GM21786 (cell line): ENCODE measurements at regions not wholly inside any gene's neighbourhood (a gene's known extent, or its start where the extent isn't known, plus 50 kb on each side); places are given as distances from the start of the nearest gene placed in this dataset.

Experiments used
- ATAC-seq: cut with Tn5 transposase; IDR thresholded peaks from one replicate; pipeline ENCODE4 v1.9.1; 2021; ENCODE audit not compliant: unreplicated experiment

DNA sequence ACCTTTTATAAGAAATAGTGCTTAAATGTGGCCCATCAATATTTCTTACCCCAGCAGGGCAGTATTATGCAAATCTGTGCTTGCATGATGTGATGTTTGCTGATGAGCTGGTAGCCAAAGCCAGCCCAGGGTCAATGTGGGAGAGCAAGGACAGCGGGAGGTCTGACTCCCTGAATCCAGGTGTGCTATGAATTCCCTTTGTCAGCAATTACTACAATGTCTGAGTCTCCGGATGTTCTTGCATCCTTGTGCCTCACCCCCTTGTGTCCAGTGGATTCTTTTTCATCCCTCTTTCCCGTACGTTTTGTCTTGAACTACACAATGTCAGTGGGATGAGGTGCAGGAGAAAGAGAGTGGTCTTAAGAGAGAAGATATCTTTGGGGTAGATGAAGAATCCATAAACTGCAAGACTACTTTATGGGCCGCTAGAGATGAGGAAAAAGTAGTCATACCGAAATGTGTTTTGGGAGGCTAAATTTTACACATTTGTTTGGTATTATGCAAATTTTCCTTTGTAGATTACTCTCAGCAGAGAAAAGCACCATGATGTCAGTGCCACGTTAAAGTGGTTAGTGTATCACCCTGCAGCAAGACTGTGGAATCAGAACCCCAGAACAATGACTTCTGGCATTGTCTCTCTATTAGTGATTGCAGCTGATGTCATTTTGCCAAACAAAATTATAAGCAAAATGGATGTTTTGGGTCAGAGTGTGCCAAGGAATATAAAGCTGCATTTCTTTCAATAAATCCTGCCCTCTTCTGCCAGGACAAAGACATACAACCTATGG, 53.5 kb upstream of the TSHZ3 start:
- no peak for ATAC-seq

DNA sequence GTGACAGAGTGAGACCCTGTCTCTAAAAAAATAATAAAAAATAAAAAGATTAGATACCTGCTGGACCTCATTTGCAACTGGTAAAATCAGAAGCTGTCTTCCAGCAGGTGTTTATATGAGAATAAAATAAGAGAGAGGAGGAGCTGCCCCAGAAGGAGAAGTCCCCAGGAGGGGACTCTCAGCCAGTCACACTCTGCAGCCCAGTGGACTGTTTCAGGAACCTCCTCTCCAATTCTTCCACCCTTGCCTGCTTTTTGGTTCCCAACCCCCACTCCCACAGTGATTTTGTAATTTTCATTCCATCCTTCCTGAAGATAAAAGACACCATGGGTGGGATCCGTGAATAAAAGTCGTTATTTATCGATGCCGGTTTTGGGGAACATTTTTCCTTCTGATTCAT, 56.9 kb upstream of the TSHZ3 start:
- no peak for ATAC-seq

DNA sequence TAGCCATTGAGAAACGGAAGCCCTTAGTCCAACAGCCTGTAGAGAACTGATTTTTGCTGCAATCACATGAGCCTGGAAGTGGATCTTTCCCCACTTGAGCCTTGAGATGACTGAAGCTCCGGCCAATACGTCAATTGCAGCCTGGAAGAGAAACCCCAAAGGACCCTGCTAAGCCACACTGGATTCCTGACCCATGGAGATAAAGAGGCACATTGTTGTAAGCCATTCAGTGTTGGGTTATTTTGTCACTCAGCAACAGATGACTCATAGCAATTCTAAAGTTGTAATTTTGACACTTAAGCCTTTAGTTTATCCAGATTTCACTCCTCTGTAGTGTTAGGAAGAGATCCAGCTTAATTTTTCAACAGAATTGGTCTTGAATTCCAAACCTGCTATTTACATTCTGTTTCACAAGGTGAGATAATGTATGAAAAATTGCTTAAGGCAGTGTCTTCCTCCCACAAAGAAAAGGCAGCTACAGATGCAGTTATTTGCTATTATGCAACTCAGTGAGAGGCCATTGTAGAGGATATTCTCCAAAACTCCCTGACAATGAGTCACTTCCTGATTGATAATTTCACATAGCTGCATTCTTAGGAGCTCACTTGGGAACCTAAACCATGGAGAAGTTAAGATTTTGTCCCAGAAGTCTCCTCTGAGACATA, 59.4 kb upstream of the TSHZ3 start:
- no peak for ATAC-seq

DNA sequence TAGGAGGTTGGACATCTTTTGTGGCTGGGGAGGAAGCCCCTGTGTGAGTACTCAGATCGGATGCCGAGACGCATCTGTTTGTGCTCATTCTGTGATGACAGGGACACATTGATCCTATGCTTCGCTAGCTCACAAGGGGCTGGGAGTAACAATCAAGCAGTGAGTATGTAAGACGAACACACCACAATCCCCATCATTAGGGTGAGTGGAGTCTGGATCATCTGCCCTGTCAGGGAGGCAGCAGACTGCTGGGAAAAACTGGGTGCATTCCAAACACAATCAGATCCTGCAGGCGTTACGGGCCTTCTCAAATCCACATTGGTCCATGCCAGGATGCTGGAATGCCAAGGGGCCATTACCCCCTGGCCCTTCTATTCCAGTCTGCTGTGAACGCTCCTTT, 64.1 kb upstream of the TSHZ3 start:
- no peak for ATAC-seq

DNA sequence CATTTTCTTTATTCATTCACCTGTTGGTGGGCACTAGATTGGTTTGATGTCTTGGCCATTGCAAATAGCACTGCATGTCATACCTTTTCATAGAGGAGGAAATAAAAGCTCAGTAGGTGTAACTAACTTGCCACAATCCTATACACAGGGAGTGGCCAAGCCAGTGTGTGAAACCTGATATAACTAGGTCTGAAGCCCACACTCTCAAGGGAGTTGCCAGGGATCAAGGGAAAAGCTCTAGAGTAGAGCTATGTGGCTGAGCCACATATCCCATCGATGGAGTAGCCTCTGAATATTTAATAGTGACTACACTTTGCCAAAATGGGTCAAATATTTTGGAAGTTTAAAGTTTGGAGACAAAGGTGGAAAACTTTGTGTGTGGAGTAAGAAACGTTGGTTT, 66.1 kb upstream of the TSHZ3 start:
- no peak for ATAC-seq

DNA sequence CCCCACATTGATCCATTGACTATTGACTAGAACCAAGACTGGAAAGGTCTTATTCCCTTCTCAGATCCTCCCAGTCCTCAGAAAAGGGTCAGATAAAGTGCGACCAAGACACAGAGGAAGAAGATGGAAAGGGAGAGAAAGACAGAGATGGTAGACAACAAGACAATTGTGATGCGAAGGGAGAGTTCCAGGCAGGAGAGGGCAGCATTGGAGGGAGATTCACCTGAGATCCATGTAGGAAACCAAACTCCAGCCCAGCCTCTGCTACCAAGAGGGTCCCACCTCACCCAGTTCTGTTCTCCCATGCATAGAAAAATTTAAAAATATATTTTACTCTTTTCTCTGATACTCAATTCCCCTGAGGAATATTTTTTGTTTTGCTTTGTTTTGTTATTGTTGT, 67.3 kb upstream of the TSHZ3 start:
- no peak for ATAC-seq

DNA sequence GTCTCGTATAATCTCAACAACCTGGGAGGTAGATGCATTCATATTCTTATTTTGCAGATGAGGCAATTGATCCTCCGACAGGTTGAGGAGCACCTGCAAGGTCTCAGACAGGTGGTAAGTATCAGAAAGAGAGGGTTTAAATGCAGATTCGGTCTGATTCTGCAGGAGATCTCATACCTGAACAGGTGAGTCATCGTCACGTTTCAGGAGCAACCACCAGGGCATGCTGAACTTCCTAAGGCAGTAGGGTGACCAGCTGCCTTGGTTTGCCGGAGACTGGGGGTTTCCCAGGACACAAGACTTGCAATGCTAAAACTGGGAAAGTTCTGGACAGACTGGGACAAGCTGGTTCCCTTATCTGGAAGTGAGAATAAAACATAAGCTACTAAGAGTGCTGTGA, 68.8 kb upstream of the TSHZ3 start:
- no peak for ATAC-seq

DNA sequence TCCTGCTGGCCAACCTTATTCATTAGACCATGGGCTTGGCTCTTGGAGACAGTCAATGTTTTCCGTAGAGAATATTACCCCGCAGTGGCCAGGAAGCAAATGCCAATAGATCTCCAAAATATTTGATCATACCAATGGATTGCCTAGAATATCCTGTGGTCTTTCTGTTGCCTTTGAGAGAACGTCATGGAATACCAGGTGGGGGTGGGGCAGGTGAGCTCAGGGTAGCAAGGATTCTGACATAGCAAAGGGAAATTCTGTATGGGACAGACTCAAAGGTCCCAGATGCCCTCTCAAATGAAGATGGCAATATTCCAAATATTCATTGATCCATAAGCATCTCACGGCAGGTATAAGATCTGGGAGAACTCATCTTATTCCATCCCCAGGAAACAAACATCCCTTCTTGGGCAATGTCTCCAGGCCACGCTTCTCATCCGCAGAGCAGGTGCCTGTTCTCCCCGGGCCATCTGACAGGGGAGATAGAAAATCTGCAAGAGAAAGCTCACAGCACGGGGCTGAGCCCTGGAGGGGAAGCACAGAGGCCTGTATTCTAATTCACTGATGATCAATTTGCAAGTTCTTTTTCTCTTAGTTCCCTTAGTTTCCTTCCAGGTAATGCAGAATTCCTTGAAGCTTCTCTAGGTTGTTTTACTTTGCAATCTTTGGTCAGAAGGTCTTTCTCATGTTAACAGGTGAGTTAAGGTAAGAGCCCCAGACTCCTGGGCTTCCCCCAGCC, 69.6 kb upstream of the TSHZ3 start:
- no peak for ATAC-seq

DNA sequence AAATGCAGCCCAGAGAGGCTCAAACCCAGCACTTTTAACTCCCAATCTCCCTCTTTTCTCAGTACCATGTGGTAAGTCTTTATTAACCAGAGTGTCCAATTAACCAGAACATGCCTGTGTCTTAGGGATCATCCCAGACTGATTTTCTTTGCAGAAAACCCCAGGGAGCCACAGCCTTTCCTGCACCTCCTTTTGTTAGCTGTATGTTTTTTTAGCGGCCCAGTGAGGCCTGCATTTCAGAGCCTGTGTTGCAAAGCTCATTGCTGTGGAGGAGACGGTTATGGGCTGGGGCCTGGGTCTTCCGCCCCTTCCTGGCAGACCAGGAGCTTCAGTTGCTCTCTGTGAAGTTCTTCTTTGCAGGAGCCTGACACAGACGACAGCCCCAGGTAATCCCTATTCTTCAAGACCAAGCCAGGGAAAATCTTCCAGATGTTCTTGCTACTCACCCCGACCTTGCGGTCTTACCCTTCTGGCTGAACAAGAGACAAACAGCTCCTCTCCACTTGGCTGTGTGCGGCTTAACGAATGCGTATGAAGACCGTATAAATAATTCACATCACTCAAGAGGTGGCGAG, 70.7 kb upstream of the TSHZ3 start:
- ATAC-seq: no peak

DNA sequence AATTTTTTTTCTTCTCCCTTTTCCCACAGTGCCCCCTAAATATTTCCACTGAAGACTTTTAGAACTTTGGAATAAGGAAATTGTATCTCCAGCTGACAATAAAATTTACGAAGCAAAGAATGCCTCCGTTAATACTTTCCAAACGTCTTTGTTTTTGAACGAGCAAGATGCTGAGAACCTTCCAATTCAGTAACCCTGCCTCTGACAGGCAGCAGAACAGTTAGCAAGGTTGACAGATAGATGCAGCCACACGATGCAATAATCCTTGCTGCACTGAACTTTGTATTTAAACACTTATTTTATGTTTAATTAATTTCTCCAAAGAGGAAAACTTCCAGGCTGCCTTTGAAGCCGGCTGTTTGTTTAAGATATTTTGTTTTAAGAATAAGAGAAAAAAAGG, 71.8 kb upstream of the TSHZ3 start:
- ATAC-seq: no peak

DNA sequence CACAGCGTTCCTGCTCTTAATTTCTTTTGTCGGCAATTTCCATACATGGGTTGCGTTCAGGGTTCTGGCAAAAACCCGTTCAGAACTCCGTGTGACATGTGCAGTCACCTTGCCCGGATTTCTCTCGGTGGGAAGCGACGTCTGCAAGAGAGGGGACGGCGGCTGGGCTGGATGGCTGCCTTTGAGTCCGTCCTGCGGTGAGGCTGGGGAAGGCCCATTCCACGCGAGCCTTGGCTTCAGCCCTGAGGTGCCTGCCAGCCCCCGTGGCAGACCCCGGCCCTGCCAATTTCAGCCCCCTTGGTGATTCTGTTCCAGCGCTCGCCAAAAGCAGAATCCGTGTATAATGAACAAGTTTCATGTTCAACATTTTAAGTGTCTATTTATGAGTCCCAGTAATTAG, 72.6 kb upstream of the TSHZ3 start:
- no peak for ATAC-seq

DNA sequence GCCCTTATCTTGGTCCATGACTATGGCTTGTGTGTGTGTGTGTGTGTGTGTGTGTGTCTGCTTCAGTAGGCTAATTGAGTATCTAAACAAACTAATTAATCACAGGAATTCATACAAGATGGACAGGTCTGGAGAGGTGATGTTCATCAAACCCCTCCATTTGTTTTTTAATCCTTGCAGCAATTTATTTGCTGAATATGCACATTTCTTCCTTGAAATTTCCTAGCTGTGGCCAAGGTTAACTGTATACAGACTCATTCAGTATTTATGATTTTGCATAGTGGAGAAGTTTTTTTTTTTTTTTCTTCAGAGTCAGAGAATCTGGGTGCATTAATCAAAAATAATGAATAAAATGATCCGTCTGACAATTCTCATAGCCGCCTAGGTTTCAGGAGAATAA, 74.7 kb upstream of the TSHZ3 start:
- ATAC-seq: no peak

DNA sequence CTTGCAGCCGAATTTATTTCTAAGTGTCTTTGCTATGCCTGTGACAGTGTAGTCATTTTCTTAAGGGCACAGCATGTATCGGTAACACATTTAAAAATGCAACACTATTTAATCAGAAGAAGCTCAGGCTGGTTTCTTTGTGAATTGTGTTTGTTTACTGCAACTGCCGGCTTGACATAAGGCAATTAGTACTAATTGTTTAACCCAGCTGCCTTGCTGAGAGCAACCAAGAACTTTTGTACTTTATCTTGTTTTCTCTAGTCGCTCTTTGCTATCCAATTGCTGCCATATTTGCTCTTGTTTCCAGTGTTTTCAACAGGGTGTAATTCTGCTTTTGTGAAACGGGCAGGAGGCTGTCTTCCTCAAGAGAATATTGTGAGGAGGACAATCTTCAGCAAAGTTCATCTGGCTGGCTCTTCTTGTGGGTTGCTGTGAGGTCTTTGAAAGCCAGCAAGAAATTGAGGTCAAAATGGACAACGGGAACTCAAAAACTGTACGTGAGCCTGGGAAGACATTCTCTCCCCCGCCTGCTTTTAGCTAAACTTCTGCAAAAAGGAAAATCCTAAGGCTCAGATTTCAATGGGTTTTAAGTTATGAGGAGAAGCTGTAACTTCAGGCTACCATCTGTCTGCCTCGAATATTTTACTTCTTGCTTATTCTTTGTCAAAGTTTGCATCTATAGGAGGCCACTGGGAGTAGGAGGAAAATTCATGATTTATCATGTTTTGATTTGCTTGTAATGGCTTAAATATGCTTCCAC, 75.8 kb upstream of the TSHZ3 start:
- no peak for ATAC-seq

DNA sequence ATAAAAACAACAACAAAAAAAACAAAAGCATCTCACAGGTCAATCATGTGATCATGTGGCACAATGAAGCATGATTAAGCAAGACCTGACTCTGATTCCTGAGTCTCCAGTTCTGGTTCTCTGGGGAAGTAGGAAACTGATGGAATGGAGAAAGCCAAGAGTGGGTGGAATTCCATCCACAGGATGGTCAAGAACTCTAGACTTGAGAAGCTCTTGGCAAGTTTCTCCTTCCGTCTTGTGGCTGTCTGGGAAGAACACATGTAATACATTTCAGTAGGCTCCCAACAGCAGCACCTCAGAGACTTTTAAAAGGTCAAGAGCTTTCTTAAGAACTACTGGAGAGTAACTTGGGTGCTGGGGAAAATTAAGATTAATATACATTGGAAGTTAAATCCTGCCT, 78.6 kb upstream of the TSHZ3 start:
- ATAC-seq: no peak

DNA sequence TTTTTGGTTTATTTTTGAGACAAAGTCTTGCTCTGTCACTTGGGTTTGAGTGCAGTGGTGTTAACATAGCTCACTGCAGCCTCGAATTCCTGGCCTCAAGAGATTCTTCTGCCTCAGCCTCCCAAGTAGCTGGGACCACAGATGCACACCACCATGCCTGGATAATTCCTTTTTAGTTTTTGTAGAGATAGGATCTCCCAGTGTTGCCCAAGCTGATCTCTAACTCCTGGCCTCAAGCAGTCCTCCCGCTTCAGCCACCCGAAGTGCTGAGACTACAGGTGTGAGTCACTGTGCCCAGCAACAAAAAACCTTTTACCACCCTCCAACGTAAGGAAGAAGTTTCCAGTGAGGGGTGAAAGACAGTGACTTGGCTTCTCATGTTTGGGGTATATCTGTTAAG, 81.1 kb upstream of the TSHZ3 start:
- no peak for ATAC-seq

DNA sequence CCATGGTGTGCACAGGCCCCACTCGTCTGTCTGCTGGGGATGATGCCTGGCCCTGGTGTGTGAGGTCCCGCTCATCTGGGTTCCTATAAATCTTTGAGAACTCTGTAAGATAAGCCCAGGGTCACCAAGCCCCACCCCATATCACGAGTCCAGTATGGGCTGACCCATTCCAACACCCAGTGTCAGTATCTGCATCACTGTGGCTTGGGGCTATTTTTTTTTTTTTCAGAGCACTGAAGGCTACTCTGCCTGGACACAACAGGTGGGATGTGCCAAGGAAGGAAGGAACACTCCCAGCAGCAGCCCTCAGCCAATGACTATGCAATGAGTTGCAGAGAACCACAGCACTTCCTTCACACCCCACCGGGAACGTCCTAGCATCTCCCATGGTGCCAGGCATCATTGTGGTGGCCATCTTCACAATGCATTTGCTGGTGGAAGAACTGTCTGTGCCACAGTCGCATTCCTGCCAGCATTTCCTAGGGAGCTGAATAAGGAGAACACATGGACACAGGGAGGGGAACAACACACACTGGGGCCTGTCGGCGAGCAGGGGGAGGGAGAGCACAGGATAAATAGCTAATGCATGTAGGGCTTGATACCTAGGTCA, 83.1 kb upstream of the TSHZ3 start:
- ATAC-seq: no peak

DNA sequence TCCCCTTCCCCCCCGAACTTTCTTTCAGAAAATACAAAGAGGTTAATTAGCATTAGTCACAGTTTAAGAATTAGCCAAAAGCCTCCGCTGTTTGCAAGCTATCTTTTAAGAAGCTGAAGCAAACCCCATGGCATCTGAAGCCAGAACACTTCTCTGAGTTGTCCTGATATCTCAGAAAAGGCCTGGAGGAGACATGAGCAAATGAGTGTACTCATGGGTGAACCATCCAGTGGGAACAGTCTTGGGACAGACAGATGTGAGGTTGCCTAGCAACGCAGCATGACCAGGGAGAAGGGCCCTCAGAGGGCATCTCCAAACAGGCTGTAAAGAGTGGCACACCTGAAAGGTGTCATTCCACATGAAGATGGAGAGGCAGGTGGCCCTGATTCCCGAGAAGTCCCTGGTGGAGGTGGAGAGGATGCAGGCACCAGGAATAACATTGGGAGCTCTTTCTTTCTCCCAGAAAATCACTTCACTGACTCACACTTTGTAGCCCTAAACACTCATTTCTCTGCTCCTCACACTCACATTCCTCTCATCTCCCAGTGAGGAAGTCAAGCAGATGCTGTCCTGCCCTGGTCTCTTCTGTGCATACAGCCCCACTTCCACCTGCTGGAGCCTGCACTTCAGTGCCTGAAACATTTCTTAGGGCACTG, 87.0 kb upstream of the TSHZ3 start:
- ATAC-seq: no peak

DNA sequence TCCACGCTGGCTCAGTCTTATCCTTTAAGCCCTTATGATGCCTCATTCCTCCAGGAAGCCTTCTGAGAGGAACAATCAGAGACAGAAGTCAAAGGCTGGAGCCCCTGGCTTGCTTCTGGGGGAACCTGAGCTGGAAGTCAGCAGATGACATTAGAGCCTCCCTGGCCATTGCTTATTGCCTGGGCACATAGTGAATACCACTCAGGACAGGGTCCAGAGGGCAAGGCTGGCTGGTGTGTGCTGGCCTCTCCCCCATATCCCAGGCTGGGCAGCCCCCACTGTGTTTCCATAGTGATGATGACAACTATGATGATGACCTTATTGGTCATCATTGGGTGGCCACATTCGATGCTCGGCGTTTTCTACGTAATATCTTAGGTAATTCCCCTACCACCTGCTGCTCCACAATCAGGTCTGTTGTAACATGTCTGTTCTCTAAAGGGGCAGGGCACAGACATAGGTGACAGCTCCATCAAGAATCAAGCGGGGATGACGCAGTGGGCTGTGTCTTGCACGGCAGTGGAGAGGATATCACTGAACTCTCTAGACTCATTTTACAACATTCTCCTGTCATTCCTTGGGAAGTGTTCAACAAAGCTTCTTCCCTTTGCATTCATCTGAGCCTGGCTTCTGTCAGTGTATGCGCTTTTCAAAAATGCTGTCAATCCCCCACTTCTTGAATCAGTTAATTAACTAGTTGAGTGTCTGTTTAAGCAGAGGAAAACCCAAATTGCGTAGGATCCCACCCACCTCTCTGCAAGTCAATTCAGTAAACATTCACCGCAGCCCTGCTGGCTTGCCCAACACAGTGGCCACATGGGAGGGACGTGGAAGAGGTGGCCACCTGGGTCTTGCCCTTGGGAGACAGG, 89.4 kb upstream of the TSHZ3 start:
- ATAC-seq: no peak

DNA sequence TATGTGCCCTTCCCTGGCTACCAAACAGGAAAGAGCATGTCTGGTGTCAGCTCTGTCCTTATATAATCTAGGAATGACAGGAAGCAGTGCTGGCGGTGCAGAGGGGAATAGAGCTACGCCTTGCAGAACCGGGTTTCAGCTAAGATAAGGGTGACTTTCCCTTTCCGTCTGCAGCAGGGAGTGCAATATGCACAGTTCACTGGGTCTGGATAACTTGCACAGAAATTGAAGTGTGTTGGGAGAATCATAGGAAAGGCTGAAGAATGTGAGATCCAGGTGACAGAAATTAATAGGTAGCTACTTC, 90.0 kb upstream of the TSHZ3 start:
- no peak for ATAC-seq
